HCT116 (cell line): ENCODE measurements at regions not wholly inside any gene's neighbourhood (a gene's known extent, or its start where the extent isn't known, plus 50 kb on each side); places are given as distances from the start of the nearest gene placed in this dataset.

Experiments used
- ATAC-seq: fragments of 200-7000 bp; cut with Tn5 transposase; 2 replicates; pipeline ENCODE4 v1.9.1; 2020; ENCODE audit warnings: mild to moderate bottlenecking, moderate library complexity
- BruUV-seq: library from RNA; stranded (reverse); fragments of 400-500 nt; replicated peaks from 2 replicates; lab custom pipeline; 2021; lab: Mats Ljungman, UMichigan
- CTCF ChIA-PET: fragments of 300-600 bp; sonication (Branson Sonifier 250); formaldehyde crosslinking; loops from one replicate; lab custom pipeline; 2021; ENCODE audit warnings: antibody characterized with exemption; lab: Charles Lee
- POLR2A ChIA-PET: fragments of 300-600, 350-600 bp; sonication (Branson Sonifier 250); formaldehyde crosslinking; loops from one replicate; lab custom pipeline; 2021; ENCODE audit warnings: antibody characterized with exemption; lab: Charles Lee
- RAD21 ChIA-PET, 2 experiments: fragments of 300-600 bp; sonication (Branson Sonifier 250); formaldehyde crosslinking; loops; one replicate each; lab custom pipeline; 2023; ENCODE audit warnings: low total read pairs in 2 of 2; ENCODE audit not compliant: uncharacterized antibody in 2 of 2, unreplicated experiment in 2 of 2, low non-redundant PET in 1 of 2; lab: Charles Lee
- DNase-seq: peaks from one replicate; pipeline ENCODE4 v3.0.0-alpha.2; 2010; ENCODE audit warnings: low read depth, low spot score
- H2AFZ ChIP-seq: fragments of 200-600 bp; shearing (Covaris generic), sonication (generic); 2 replicates; pipeline ENCODE4 v1.6.1; 2017; ENCODE audit warnings: low read depth, mixed run types, mixed read lengths, antibody characterized with exemption, low read length; ENCODE audit not compliant: poor library complexity, severe bottlenecking
- H3K27ac ChIP-seq: 2 replicates; pipeline ENCODE4 v1.5.1; 2012; ENCODE audit warnings: low read depth, low read length
- H3K27me3 ChIP-seq: fragments of 200-600 bp; sonication (generic); 2 replicates; pipeline ENCODE4 v1.6.1; 2016; ENCODE audit warnings: mixed run types, low read length, mixed read lengths; ENCODE audit not compliant: insufficient read depth
- H3K36me3 ChIP-seq, 2 experiments: fragments of 200-500 bp in 1 of 2; fragments of 200-600 bp in 1 of 2; sonication (Bioruptor generic) in 1 of 2; sonication (generic) in 1 of 2; 2 replicates each; pipeline versions ENCODE4 v1.5.1 to v1.6.1; 2014 to 2016; ENCODE audit warnings: low read length in 2 of 2, inconsistent platforms in 1 of 2, mixed read lengths in 1 of 2, mixed run types in 1 of 2; ENCODE audit not compliant: insufficient read depth in 2 of 2, control insufficient read depth in 1 of 2
- H3K4me1 ChIP-seq, 2 experiments: fragments of 200-600 bp in 1 of 2; sonication (generic) in 1 of 2; 2 replicates each; pipeline versions ENCODE4 v1.5.1 to v1.6.1; 2012 to 2017; ENCODE audit warnings: low read length in 2 of 2, inconsistent platforms in 1 of 2, mild to moderate bottlenecking in 1 of 2, mixed read lengths in 1 of 2, mixed run types in 1 of 2, moderate library complexity in 1 of 2; ENCODE audit not compliant: insufficient read depth in 2 of 2, control insufficient read depth in 1 of 2
- H3K4me2 ChIP-seq: fragments of 200-600 bp; sonication (generic); 2 replicates; pipeline ENCODE4 v1.6.1; 2017; ENCODE audit warnings: mixed run types, low read length, mixed read lengths
- H3K4me3 ChIP-seq, 2 experiments: fragments of 200-600 bp in 1 of 2; sonication (generic) in 1 of 2; replicated peaks in 1 of 2; 2 replicates each; pipeline ENCODE4 v1.5.1; 2011 to 2016; ENCODE audit warnings: low read length in 2 of 2, control low read depth in 1 of 2, low read depth in 1 of 2, mild to moderate bottlenecking in 1 of 2, mixed read lengths in 1 of 2, mixed run types in 1 of 2
- H3K79me2 ChIP-seq: fragments of 200-600 bp; sonication (generic); 2 replicates; pipeline ENCODE4 v1.6.1; 2017; ENCODE audit warnings: mild to moderate bottlenecking, mixed run types, low read length, moderate library complexity, mixed read lengths; ENCODE audit not compliant: insufficient read depth
- H3K9ac ChIP-seq: fragments of 200-600 bp; sonication (generic); 2 replicates; pipeline ENCODE4 v1.6.1; 2016; ENCODE audit warnings: low read length, mixed read lengths
- H3K9me2 ChIP-seq: fragments of 200-600 bp; sonication (generic), shearing (Covaris generic); 2 replicates; pipeline ENCODE4 v1.6.1; 2017; ENCODE audit warnings: mixed run types, mild to moderate bottlenecking, moderate library complexity; ENCODE audit not compliant: insufficient read depth
- H3K9me3 ChIP-seq, 2 experiments: fragments of 200-500 bp in 1 of 2; fragments of 200-600 bp in 1 of 2; sonication (Bioruptor generic) in 1 of 2; sonication (generic) in 1 of 2; 2 replicates each; pipeline ENCODE4 v1.6.1; 2014 to 2017; ENCODE audit warnings: low read length in 2 of 2, mixed read lengths in 2 of 2, inconsistent platforms in 1 of 2, low read depth in 1 of 2, mild to moderate bottlenecking in 1 of 2, mixed run types in 1 of 2, moderate library complexity in 1 of 2; ENCODE audit not compliant: control insufficient read depth in 1 of 2, insufficient read depth in 1 of 2
- H4K20me1 ChIP-seq: fragments of 200-600 bp; sonication (generic), shearing (Covaris generic); 2 replicates; pipeline ENCODE4 v1.6.1; 2017; ENCODE audit warnings: mixed run types, mild to moderate bottlenecking, moderate library complexity; ENCODE audit not compliant: insufficient read depth
- CBX3 ChIP-seq: IDR thresholded peaks from 2 replicates; pipeline ENCODE4 v1.6.1; 2012; ENCODE audit warnings: low read depth
- CEBPB ChIP-seq: IDR thresholded peaks from 2 replicates; pipeline ENCODE4 v1.6.1; 2012; ENCODE audit warnings: low read depth
- CTCF ChIP-seq, 3 experiments: fragments of 200-600 bp in 1 of 3; sonication (generic) in 1 of 3; IDR thresholded peaks in 2 of 3; conservative IDR thresholded peaks in 1 of 3; 2 replicates each; pipeline ENCODE4 v1.5.1; 2012 to 2017; ENCODE audit warnings: low read depth in 2 of 3, low read length in 2 of 3, antibody characterized with exemption in 1 of 3, borderline replicate concordance in 1 of 3, control low read depth in 1 of 3, mild to moderate bottlenecking in 1 of 3, mixed read lengths in 1 of 3, mixed run types in 1 of 3, moderate library complexity in 1 of 3; ENCODE audit not compliant: insufficient read depth in 1 of 3
- EGR1 ChIP-seq: IDR thresholded peaks from 2 replicates; pipeline ENCODE4 v1.6.1; 2012; ENCODE audit warnings: low read depth
- FOSL1 ChIP-seq: IDR thresholded peaks from 2 replicates; pipeline ENCODE4 v1.6.1; 2012; ENCODE audit warnings: low read depth
- JUND ChIP-seq: IDR thresholded peaks from 2 replicates; pipeline ENCODE4 v1.6.1; 2012
- MAX ChIP-seq: IDR thresholded peaks from 2 replicates; pipeline ENCODE4 v1.6.1; 2012
- POLR2AphosphoS5 ChIP-seq: IDR thresholded peaks from 2 replicates; pipeline ENCODE4 v1.6.1; 2011; ENCODE audit warnings: mild to moderate bottlenecking, low read depth, low read length, moderate library complexity
- RAD21 ChIP-seq: IDR thresholded peaks from 2 replicates; pipeline ENCODE4 v1.6.1; 2012; ENCODE audit warnings: low read depth, mild to moderate bottlenecking
- REST ChIP-seq: IDR thresholded peaks from 2 replicates; pipeline ENCODE4 v1.6.1; 2012; ENCODE audit warnings: low read depth
- SIN3A ChIP-seq: IDR thresholded peaks from 2 replicates; pipeline ENCODE4 v1.6.1; 2012; ENCODE audit warnings: low read depth
- SP1 ChIP-seq: IDR thresholded peaks from 2 replicates; pipeline ENCODE4 v1.6.1; 2012; ENCODE audit warnings: low read depth
- SRF ChIP-seq: IDR thresholded peaks from 2 replicates; pipeline ENCODE4 v1.6.1; 2012; ENCODE audit warnings: low read depth
- YY1 ChIP-seq: IDR thresholded peaks from 2 replicates; pipeline ENCODE4 v1.6.1; 2011; ENCODE audit warnings: low read length, low read depth, moderate library complexity, mild to moderate bottlenecking; ENCODE audit not compliant: insufficient replicate concordance; ENCODE audit errors: extremely low read depth
- ZFX ChIP-seq: fragments of 450-650 bp; IDR thresholded peaks from 2 replicates; pipeline ENCODE4 v1.6.1; 2017
- ZNF274 ChIP-seq: fragments of 200-500 bp; sonication (Bioruptor generic); IDR thresholded peaks from 2 replicates; pipeline ENCODE4 v1.6.1; 2014; ENCODE audit warnings: mild to moderate bottlenecking, low read depth, low read length, inconsistent platforms
- intact Hi-C: fragments of 100-400 bp; cut with micrococcal nuclease; formaldehyde crosslinking; loops from 2 replicates; pipeline ENCODE4 v1.10.0; 2022

- H3K4me2 ChIP-seq, result no peak overlapping the region
- POLR2A ChIA-PET, result no interaction called here
- no TSS peak for BruUV-seq
- H3K9ac ChIP-seq, result no peak overlapping the region
- peaks cover 7 to 35% of the 10 kb centered on the region in 2 experiments; a peak in 3 of 4 replicates for H3K9me3 ChIP-seq
- no peaks in the 10 kb centered on the region for H3K27me3 ChIP-seq
- H4K20me1 ChIP-seq, result no peaks in the 10 kb centered on the region
- CTCF ChIA-PET, result no interaction called here
- no peaks in the 10 kb centered on the region for H3K36me3 ChIP-seq
- ATAC-seq, result no peak
- H3K79me2 ChIP-seq, result no peaks in the 10 kb centered on the region
- intact Hi-C loops, result no loop called here
- H2AFZ ChIP-seq, result no peak overlapping the region
- TF ChIP-seq CEBPB (no peak), REST (no peak), MAX (no peak), FOSL1 (no peak), EGR1 (no peak), CBX3 (no peak), YY1 (no peak), JUND (no peak), ZNF274 (no peak), SIN3A (no peak), SRF (no peak), CTCF (IDR thresholded peaks at IDR 0.05 in 2 of 3, conservative IDR thresholded peaks at IDR 0.05 in 1 of 3; ENCODE audit: borderline replicate concordance in 1 of 3, insufficient read depth in 1 of 3, low read depth in 2 of 3, low read length in 2 of 3) (no peak), ZFX (no peak), POLR2AphosphoS5 (no peak), RAD21 (no peak), SP1 (no peak)
- H3K27ac ChIP-seq, result no peak overlapping the region
- no peaks in the 10 kb centered on the region for H3K4me1 ChIP-seq
- RAD21 ChIA-PET, result no interaction called here
- no peak overlapping the region for H3K4me3 ChIP-seq
- DNase-seq, result no peak
- no peaks in the 10 kb centered on the region for H3K9me2 ChIP-seq
These were observed 309.2 kb upstream of the TCF4 start for GRCh38 chr18:55897091-55897689.
